Upper lobe of right lung (tissue), 1 donor: ENCODE measurements at regions not wholly inside any gene's neighbourhood (a gene's known extent, or its start where the extent isn't known, plus 50 kb on each side); places are given as distances from the start of the nearest gene placed in this dataset.

Experiments
- ATAC-seq: fragments of 200-7000 bp; cut with Tn5 transposase; one replicate; pipeline ENCODE4 v1.9.1; 2020; ENCODE audit warnings: mild to moderate bottlenecking, moderate library complexity
- DNase-seq: peaks from one replicate; pipeline ENCODE4 v3.0.0-alpha.2; 2020
- H3K27ac ChIP-seq: fragments of 200-600 bp; one replicate; pipeline ENCODE4 v1.8.0; 2022
- H3K27me3 ChIP-seq: fragments of 200-600 bp; one replicate; pipeline ENCODE4 v1.8.0; 2022; ENCODE audit warnings: mild to moderate bottlenecking
- H3K36me3 ChIP-seq: fragments of 200-600 bp; one replicate; pipeline ENCODE4 v1.8.0; 2022
- H3K4me1 ChIP-seq: fragments of 200-600 bp; one replicate; pipeline ENCODE4 v1.8.0; 2022
- H3K4me3 ChIP-seq: fragments of 200-600 bp; one replicate; pipeline ENCODE4 v1.8.0; 2022; ENCODE audit warnings: mild to moderate bottlenecking
- H3K9me3 ChIP-seq: fragments of 200-600 bp; one replicate; pipeline ENCODE4 v1.8.0; 2022
- CTCF ChIP-seq: fragments of 200-600 bp; IDR thresholded peaks from one replicate; pipeline ENCODE4 v1.8.0; 2022; ENCODE audit warnings: antibody characterized with exemption
- intact Hi-C: fragments of 100-400 bp; cut with DNase I; formaldehyde crosslinking; loops from one replicate; pipeline ENCODE4 v1.11.0; 2022
- donor health status: DM: no; HTN: yes; CAD: no; lungs with severe emphysema.

DNA sequence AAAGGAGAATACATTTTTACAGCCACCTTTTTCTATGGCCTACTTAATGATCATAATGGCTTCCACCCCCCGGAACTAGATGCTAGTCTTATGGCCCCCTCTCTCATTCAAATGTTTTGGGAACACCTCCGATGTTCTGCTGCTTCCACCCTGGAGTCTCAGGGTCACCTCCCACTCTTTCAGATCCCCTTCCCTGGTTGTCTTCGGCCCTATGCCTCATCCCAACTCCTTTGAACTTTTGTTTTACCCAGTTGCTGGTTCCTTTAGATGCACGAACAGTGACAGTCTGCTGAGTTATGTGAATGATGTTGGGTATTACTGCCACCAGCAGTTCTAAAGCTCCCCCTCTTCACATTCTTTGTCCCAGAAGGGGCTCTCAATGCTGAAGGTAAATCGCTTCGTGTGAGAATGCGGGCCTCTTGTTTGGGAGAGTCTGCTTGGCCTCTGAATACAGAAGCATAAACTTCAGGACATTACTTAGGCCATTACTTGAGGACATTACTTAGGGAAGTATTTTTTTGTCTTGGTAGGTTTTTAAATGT, 309.1 kb downstream of the SOX4 start:
- peak; percentile 26 for ATAC-seq
- H3K27ac ChIP-seq = no peak overlapping the region

DNA sequence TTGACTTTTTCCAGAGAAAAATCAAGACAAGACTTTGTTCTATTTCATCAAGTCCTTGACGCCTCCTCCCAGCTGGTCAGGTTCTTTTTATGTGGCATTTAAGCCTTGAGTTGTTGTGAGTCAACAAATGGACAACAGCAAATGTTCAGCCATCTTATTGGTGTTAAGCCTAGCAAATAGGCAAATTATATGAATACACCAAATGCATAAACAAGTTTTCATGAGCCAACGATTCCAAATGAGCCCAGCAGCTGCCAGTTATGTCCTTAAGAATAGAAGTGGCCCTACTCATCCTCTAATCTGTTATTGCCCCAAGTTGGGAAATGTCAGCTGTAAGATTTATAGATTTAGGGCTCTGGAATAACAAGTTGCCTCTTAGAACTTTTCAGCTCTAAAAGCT, 312.0 kb downstream of the SOX4 start:
- H3K36me3 ChIP-seq = no peaks in the 10 kb centered on the region
- no peaks in the 10 kb centered on the region for H3K4me1 ChIP-seq
- no peaks in the 10 kb centered on the region for H3K27me3 ChIP-seq
- no peak overlapping the region for H3K27ac ChIP-seq
- no peaks in the 10 kb centered on the region for H3K9me3 ChIP-seq
- DNase-seq (no peak), ATAC-seq (no peak)
- intact Hi-C loops = no loop called here
- TF ChIP-seq CTCF = no peak
- H3K4me3 ChIP-seq = no peak overlapping the region

More for the DNA sequence above, 309.1 kb downstream of the SOX4 start:
- no peak for TF ChIP-seq CTCF
- no peak for DNase-seq
- H3K9me3 ChIP-seq = no peaks in the 10 kb centered on the region
- H3K4me3 ChIP-seq = no peak overlapping the region
- no peaks in the 10 kb centered on the region for H3K4me1 ChIP-seq
- intact Hi-C loops = no loop called here
- H3K36me3 ChIP-seq = no peaks in the 10 kb centered on the region
- H3K27me3 ChIP-seq = no peaks in the 10 kb centered on the region

DNA sequence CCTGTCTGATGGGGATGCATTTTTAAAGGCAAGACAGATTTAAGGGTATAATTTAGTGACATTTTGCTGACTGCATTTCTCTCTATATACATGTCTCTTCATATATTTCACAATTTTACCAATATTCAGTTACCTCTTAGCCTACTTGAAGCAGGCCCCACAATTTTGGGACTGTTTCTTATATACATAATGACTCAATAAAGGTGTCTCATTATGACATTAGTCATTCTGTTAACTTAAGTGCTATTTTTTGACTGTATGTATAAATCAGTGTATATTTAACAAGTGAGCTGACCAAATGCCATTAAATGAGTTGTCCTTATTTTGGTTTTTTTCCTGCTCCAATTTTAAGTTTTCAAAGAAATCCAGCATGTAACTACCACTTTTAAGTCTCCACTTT, 313.3 kb downstream of the SOX4 start:
- intact Hi-C loops = no loop called here

GRCh38 chr6:21907291-21907690, 313.7 kb downstream of the SOX4 start:
- intact Hi-C loops = no loop called here
- ATAC-seq (no peak), DNase-seq (no peak)
- TF ChIP-seq CTCF = no peak
- H3K27ac ChIP-seq = no peak overlapping the region
- H3K9me3 ChIP-seq = no peaks in the 10 kb centered on the region
- H3K4me1 ChIP-seq = no peaks in the 10 kb centered on the region
- H3K36me3 ChIP-seq = no peaks in the 10 kb centered on the region
- H3K27me3 ChIP-seq = no peaks in the 10 kb centered on the region
- no peak overlapping the region for H3K4me3 ChIP-seq

More for the DNA sequence above, 313.3 kb downstream of the SOX4 start:
- Histone ChIP-seq H3K36me3 (no peaks in the 10 kb centered on the region), H3K4me1 (no peaks in the 10 kb centered on the region), H3K27ac (no peak overlapping the region), H3K27me3 (no peaks in the 10 kb centered on the region), H3K4me3 (no peak overlapping the region), H3K9me3 (no peaks in the 10 kb centered on the region)
- ATAC-seq (no peak), DNase-seq (no peak)
- TF ChIP-seq CTCF = no peak

DNA sequence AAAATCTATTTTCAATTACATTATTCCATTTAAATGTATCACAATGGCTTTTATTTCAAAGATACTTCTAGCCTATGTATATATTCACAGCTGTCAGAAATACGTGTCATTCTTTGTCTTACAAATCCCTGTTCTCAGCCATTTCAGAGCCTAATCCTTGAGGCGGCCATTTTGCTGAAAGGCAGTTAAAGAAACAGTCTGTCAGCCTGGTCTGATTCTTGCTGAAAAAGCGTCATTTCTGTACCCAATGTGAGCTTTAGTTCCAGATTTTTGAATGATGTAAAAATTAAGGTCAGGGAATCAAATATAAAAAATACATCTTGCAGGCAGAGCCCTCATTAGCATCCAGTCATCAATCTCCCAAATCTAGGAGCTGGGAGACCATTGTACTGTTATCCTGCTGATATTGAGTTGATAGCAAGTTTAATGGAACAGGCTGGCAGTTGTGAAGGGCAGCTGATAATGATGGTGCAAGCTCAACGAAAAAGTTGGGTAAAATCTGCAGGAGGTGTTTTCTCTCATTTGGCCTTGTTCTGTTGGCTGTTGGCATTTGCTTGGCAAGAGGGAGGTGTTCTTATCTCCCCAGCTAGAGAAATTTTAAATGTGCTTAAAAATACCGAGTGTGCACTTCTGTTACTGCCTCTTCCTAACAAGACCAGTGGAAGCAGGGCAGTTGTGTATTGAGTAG, 314.8 kb downstream of the SOX4 start:
- no peaks in the 10 kb centered on the region for H3K9me3 ChIP-seq
- DNase-seq (no peak), ATAC-seq (no peak)
- intact Hi-C loops = no loop called here
- H3K4me3 ChIP-seq = no peak overlapping the region
- H3K36me3 ChIP-seq = no peaks in the 10 kb centered on the region
- no peak overlapping the region for H3K27ac ChIP-seq
- TF ChIP-seq CTCF = no peak
- H3K27me3 ChIP-seq = no peaks in the 10 kb centered on the region
- no peaks in the 10 kb centered on the region for H3K4me1 ChIP-seq
